GM21737 (cell line): ENCODE measurements at regions not wholly inside any gene's neighbourhood (a gene's known extent, or its start where the extent isn't known, plus 50 kb on each side); places are given as distances from the start of the nearest gene placed in this dataset.

ENCODE experiments used
- ATAC-seq: cut with Tn5 transposase; IDR thresholded peaks from one replicate; pipeline ENCODE4 v1.9.1; 2021; ENCODE audit warnings: mild to moderate bottlenecking, moderate library complexity; ENCODE audit not compliant: unreplicated experiment

- ATAC-seq, result no peak
Measured at GRCh38 chr20:19923762-19924161, 93.4 kb upstream of the NAA20 start.

GRCh38 chr20:19924255-19924654 is 92.9 kb upstream of the NAA20 start:
- ATAC-seq, result no peak

- no peak for ATAC-seq
Measured at GRCh38 chr20:19926591-19926990, 90.6 kb upstream of the NAA20 start.

- ATAC-seq, result no peak
Measured at GRCh38 chr20:19928328-19929011, 88.7 kb upstream of the NAA20 start.

GRCh38 chr20:19929012-19929360 is 88.2 kb upstream of the NAA20 start:
- no peak for ATAC-seq

GRCh38 chr20:19929481-19930145 is 87.5 kb upstream of the NAA20 start:
- ATAC-seq, result no peak

GRCh38 chr20:19930426-19930825 is 86.7 kb upstream of the NAA20 start:
- ATAC-seq, result no peak

GRCh38 chr20:19932170-19932667 is 84.9 kb upstream of the NAA20 start:
- ATAC-seq, result no peak

- no peak for ATAC-seq
Measured at GRCh38 chr20:19934792-19935491, 82.2 kb upstream of the NAA20 start.

GRCh38 chr20:19935842-19936241 is 81.3 kb upstream of the NAA20 start:
- no peak for ATAC-seq

- ATAC-seq, result no peak
Measured at GRCh38 chr20:19936466-19937200, 80.5 kb upstream of the NAA20 start.

- ATAC-seq, result no peak
Measured at GRCh38 chr20:19937218-19937617, 79.9 kb upstream of the NAA20 start.

GRCh38 chr20:19937651-19938420 is 79.3 kb upstream of the NAA20 start:
- peak; percentile 72 for ATAC-seq

- ATAC-seq, result no peak
Measured at GRCh38 chr20:19938421-19939090, 78.6 kb upstream of the NAA20 start.

GRCh38 chr20:19940988-19941460 is 76.1 kb upstream of the NAA20 start:
- no peak for ATAC-seq

- no peak for ATAC-seq
Measured at GRCh38 chr20:19942611-19943010, 74.6 kb upstream of the NAA20 start.

GRCh38 chr20:19943061-19943521 is 74.1 kb upstream of the NAA20 start:
- ATAC-seq, result no peak

GRCh38 chr20:19944772-19945459 is 72.2 kb upstream of the NAA20 start:
- ATAC-seq, result no peak
